Stimulated activated naive CD8-positive, alpha-beta T cell treated with anti-CD3 and anti-CD28 coated beads, Interleukin-15, amount 100 ng/mL, for 72 hours (primary cell): ENCODE measurements at regions not wholly inside any gene's neighbourhood (a gene's known extent, or its start where the extent isn't known, plus 50 kb on each side); places are given as distances from the start of the nearest gene placed in this dataset.

Experiments used
- ATAC-seq: fragments of 150-1000 bp; cut with Tn5 transposase; 2 replicates; pipeline ENCODE4 v1.10.0; 2021; ENCODE audit warnings: mild to moderate bottlenecking, moderate library complexity
- DNase-seq, 2 donors: peaks; one replicate each; pipeline ENCODE4 v3.0.0; 2021 to 2022
- H3K27ac Mint-ChIP-seq, 2 donors: one replicate each; pipeline ENCODE4 v1.8.0; 2022; ENCODE audit warnings: mild to moderate bottlenecking in 2 of 2, mixed read lengths in 2 of 2, moderate library complexity in 2 of 2
- H3K27me3 Mint-ChIP-seq: one replicate; pipeline ENCODE4 v1.8.0; 2022; ENCODE audit warnings: mixed read lengths
- H3K4me1 Mint-ChIP-seq: one replicate; pipeline ENCODE4 v1.8.0; 2022; ENCODE audit warnings: mild to moderate bottlenecking, mixed read lengths
- H3K4me3 Mint-ChIP-seq, 2 donors: one replicate each; pipeline ENCODE4 v1.8.0; 2022; ENCODE audit warnings: mild to moderate bottlenecking in 2 of 2, mixed read lengths in 2 of 2, moderate library complexity in 1 of 2
- H3K9me3 Mint-ChIP-seq, 2 donors: one replicate each; pipeline ENCODE4 v1.8.0; 2022; ENCODE audit warnings: mixed read lengths in 2 of 2

DNA sequence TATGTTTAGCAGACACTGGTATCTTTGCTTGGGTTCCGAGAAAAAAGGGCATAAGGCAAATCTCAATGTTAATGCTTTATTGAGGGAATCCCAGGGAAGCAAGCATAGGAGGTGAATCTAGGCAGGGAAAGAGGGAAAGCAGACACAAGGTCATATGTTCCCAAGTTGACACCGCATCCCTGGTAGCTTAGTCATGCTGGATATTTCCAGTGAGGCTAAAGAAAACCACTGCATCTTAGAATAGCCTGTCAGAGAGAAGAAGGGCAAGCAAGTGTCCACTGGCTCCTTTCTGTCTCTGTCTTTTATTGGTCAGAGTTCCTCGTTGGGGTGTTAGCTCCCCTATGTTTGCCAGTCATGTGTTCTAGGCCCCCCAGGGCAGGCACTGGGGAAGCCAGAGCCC is 104.7 kb downstream of the NKX6-1 start:
- ATAC-seq (no peak), DNase-seq (no peak)
- H3K27ac Mint-ChIP-seq = no peak overlapping the region
- H3K4me3 Mint-ChIP-seq = no peak overlapping the region
- no peaks in the 10 kb centered on the region for H3K9me3 Mint-ChIP-seq
- no peaks in the 10 kb centered on the region for H3K4me1 Mint-ChIP-seq
- H3K27me3 Mint-ChIP-seq = no peaks in the 10 kb centered on the region

DNA sequence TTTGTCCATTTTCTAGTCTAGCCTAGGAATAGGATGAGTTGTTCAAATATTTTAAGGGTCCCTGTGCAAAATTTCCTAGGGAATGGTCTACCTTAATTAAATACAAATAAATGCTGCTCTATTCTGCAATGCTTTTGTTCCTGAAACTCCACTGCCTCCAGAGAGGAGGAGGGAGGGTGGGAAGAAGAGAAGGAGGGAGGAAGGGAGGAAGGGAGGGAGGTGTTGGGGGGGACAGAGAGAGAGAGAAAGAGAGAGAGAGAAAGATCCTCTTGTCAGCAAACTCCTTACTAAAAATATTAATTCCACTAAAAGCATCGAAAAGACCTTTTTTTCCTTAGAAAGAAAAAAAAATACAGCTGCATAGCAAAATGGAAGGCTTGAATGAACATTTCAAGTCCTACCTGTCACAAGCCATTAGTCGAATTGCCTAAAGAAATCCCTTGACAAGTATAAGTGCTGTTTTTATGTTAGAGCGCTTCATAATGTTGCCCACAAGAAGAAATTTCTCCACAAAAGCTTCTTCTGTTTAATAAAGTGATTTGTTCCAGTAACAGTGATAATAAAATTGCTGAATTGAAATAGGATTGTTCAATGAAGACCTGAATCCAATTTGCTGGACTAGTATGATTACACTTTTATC is 106.0 kb downstream of the NKX6-1 start:
- no peaks in the 10 kb centered on the region for H3K4me1 Mint-ChIP-seq
- ATAC-seq = no peak
- no peak overlapping the region for H3K4me3 Mint-ChIP-seq

DNA sequence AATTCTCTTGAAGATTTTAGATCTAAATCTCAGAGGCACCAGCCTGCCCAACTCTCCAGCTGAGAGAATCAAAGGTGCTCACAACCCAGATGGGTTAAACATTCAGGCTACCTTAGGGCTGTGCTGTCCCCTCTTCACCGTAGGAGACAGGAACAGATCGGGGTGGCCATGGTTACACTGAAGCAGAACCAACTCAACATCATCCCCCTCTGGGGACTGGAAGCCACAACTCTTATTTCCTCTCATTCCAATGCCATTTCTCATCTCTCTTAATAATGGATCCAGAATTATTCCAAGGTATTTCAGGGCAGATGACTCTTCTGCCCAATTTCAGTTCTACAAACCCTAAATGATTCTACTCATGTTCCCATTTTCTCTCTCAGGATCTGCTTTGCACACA is 109.7 kb downstream of the NKX6-1 start:
- no peak overlapping the region for H3K27ac Mint-ChIP-seq
- no peaks in the 10 kb centered on the region for H3K4me1 Mint-ChIP-seq
- H3K27me3 Mint-ChIP-seq = peaks cover 12% of the 10 kb centered on the region
- H3K9me3 Mint-ChIP-seq = no peaks in the 10 kb centered on the region
- no peak overlapping the region for H3K4me3 Mint-ChIP-seq
- ATAC-seq = no peak
- DNase-seq = no peak

More for the DNA sequence above, 106.0 kb downstream of the NKX6-1 start:
- Mint-ChIP-seq H3K27me3 (no peaks in the 10 kb centered on the region), H3K27ac (no peak overlapping the region), H3K9me3 (no peaks in the 10 kb centered on the region)
- DNase-seq = no peak

DNA sequence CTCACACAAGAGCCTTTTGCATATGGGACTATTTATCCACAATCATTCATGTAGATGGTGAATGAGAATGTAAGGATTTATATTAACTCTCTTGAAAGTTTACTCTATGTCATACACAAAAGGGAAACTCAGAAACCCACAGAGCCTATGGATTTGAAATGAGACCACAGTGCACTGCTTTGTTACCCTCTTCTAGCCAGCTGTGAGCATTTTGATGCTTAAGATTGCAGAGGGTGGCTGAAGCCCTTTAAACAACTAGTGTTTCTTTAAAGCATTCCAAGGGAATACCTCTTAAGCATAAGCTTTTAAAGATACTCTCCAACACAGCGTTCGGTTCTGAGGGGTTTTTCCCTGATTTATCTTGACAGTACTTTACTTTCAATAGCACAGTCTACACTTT is 113.9 kb downstream of the NKX6-1 start:
- peaks cover 0 to 3% of the 10 kb centered on the region in 2 donors for H3K9me3 Mint-ChIP-seq
- no peak for DNase-seq
- H3K27ac Mint-ChIP-seq = no peak overlapping the region
- peaks cover 15% of the 10 kb centered on the region for H3K27me3 Mint-ChIP-seq
- no peak for ATAC-seq
- H3K4me1 Mint-ChIP-seq = no peaks in the 10 kb centered on the region
- H3K4me3 Mint-ChIP-seq = no peak overlapping the region

DNA sequence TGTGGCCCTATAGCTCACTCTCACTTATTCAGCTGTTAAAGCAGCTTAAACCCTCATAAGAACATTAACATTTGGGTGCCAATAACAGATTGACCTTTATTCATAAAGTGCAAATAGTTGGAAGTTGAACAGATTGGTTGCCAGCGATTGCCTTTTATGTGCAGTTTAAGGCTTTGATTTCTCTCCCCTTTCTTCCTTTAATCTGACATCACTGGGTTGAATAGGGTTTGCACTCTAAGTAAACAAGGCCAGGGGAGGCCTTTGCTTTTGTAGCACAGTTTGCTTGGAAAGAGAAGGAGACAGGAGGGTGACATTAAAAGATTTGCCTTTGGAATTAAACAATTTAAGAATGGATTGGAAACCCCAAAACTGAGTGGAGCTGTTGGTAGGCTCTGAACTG is 114.3 kb downstream of the NKX6-1 start:
- H3K9me3 Mint-ChIP-seq = peaks cover 0 to 5% of the 10 kb centered on the region in 2 donors
- H3K4me1 Mint-ChIP-seq = no peaks in the 10 kb centered on the region
- ATAC-seq (no peak), DNase-seq (no peak)
- peaks cover 19% of the 10 kb centered on the region for H3K27me3 Mint-ChIP-seq
- no peak overlapping the region for H3K27ac Mint-ChIP-seq
- H3K4me3 Mint-ChIP-seq = no peak overlapping the region

DNA sequence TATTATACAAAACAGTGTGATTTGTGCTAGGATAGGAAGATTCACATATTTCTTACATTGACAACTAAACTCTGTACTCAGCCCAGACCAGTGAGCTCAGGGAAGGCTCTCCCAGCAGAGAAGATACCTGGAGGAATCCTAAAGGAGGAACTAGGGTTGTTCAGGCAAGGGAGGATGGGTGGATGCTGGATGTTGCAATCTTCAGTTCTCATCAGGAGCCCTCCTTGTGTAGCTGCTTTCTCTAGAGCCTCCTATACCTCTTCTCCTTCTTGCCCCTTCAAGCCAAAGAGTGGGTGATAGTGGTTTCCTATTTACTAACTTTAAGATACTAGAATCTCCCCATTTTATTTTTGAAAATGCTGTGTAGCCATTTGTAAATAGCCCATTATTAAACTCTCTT is 117.3 kb downstream of the NKX6-1 start:
- H3K9me3 Mint-ChIP-seq = peaks cover 0 to 5% of the 10 kb centered on the region in 2 donors
- H3K27ac Mint-ChIP-seq = no peak overlapping the region
- H3K27me3 Mint-ChIP-seq = peaks cover 25% of the 10 kb centered on the region
- no peak overlapping the region for H3K4me3 Mint-ChIP-seq
- DNase-seq = no peak
- ATAC-seq = no peak
- no peaks in the 10 kb centered on the region for H3K4me1 Mint-ChIP-seq

DNA sequence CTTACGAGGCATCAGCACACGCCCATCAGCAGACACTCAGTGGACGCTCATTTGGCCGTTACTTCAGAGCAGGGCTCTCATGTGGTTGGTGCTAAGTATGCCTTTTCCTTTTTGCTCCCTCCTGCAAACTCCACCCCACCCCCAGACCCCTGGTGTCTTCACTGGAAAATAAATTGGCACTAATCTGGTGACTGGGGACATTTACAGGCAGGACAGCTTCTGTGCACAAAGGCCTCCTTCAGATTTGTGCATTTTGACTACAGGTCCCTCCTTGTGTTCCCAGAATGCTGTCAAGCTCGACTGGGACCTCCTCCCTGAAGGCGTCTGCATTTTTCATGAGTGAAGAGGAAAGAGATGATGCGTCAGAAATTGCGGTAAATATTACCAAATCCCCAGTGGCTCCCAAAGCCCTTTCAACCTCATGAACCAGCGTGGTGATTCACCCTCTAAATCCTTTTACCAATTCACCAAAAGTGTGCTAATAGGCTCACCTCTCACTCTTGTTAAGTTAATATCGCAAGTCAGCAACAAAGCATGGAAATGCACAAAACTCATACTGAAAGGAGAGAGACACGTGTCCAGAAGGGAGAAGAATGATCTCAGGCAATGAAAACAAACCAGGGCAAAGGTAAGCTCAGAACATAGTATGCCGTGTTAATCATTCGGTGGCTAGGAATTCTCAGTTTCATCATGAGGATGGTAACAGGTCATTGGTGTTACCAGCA is 119.0 kb downstream of the NKX6-1 start:
- Mint-ChIP-seq H3K27ac (no peak overlapping the region), H3K4me3 (no peak overlapping the region), H3K27me3 (peaks cover 18% of the 10 kb centered on the region), H3K4me1 (no peaks in the 10 kb centered on the region), H3K9me3 (peaks cover 0 to 5% of the 10 kb centered on the region in 2 donors)
- DNase-seq (no peak), ATAC-seq (no peak)

DNA sequence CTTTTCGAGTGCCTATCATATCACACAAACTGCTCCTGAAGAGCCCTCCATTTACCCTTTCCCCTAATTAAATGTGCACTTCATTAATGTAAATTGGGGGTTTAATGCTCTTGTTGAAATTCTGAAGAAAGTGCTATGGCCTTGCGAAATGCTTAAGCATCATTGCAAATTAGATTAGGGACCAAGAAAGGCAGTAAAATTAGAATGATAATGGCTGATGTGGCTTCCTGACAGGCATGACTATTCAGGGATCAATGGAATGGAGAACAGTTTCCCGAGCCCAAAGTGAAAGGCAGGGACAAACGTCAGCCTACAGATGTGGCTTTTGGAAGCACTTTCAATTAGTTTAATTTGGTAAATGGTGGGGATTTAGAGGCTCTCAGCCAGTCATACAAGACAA is 120.1 kb downstream of the NKX6-1 start:
- peaks cover 18% of the 10 kb centered on the region for H3K27me3 Mint-ChIP-seq
- H3K4me3 Mint-ChIP-seq = no peak overlapping the region
- no peak for ATAC-seq
- no peaks in the 10 kb centered on the region for H3K4me1 Mint-ChIP-seq
- DNase-seq = no peak
- peaks cover 0 to 5% of the 10 kb centered on the region in 2 donors for H3K9me3 Mint-ChIP-seq
- H3K27ac Mint-ChIP-seq = no peak overlapping the region

DNA sequence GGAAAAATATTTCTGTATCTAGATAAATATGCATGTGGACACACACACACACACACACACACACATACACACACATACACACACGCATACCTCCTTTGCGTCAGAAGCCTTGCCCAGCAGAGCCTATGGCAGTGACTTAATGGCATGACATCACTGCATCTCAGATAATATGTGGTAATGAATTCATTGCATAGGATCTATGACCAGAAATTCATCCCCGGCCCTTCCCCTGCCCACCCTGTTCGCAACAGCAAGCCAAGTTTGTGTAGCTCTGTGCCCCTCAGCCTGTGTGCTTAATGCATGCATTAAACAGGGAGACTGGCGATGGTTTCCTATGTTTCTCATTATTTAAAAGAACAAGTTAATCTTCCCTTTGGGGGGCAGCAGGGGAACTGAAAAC is 120.7 kb downstream of the NKX6-1 start:
- DNase-seq = no peak
- Mint-ChIP-seq H3K4me1 (no peaks in the 10 kb centered on the region), H3K27me3 (peaks cover 18% of the 10 kb centered on the region), H3K9me3 (peaks cover 0 to 5% of the 10 kb centered on the region in 2 donors), H3K27ac (no peak overlapping the region), H3K4me3 (no peak overlapping the region)
- ATAC-seq = no peak

DNA sequence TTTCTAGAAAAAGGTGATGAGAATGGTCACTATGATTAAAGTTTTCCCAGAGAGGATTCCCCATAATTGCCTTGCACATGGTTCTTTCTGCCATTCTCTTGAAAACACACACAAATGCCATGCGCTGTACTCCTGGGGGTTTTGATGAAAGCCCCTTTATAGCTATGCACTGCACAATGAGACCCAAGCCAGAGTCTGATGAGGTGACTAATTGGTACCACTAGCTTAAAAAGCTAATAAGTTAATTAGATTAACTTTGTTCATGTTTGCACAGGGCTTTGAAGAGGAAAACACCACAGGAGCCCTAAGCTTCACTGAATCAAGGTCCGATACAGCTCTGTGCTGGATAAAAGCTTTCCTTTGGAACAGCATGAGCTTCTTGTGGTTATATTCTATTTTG is 132.2 kb downstream of the NKX6-1 start:
- Mint-ChIP-seq H3K4me3 (no peak overlapping the region), H3K27me3 (no peaks in the 10 kb centered on the region), H3K4me1 (no peaks in the 10 kb centered on the region), H3K27ac (no peak overlapping the region), H3K9me3 (peaks cover 0 to 3% of the 10 kb centered on the region in 2 donors)
- ATAC-seq (no peak), DNase-seq (no peak)

DNA sequence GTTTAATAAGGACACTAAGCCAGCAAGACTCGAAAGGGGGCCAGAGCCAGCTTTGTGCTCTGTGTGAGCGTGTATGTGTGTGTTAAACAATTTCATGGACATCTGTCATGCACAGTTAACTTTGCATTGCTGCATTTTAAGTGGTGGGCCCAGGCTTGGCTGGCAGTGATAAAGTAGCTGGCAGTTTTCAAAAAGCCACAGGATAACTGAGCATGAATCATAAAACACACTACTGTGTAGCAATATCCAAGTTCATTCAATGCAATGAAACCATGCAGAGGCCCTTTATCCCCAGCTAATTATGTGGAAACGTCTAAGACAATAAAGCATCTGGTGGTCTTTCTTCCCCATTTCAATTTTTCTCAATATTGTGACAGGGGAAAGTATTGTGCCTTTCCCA is 132.9 kb downstream of the NKX6-1 start:
- H3K4me3 Mint-ChIP-seq = no peak overlapping the region
- H3K4me1 Mint-ChIP-seq = no peaks in the 10 kb centered on the region
- DNase-seq = no peak
- H3K27ac Mint-ChIP-seq = no peak overlapping the region
- H3K27me3 Mint-ChIP-seq = no peaks in the 10 kb centered on the region
- ATAC-seq = no peak
- peaks cover 0 to 11% of the 10 kb centered on the region in 2 donors for H3K9me3 Mint-ChIP-seq

DNA sequence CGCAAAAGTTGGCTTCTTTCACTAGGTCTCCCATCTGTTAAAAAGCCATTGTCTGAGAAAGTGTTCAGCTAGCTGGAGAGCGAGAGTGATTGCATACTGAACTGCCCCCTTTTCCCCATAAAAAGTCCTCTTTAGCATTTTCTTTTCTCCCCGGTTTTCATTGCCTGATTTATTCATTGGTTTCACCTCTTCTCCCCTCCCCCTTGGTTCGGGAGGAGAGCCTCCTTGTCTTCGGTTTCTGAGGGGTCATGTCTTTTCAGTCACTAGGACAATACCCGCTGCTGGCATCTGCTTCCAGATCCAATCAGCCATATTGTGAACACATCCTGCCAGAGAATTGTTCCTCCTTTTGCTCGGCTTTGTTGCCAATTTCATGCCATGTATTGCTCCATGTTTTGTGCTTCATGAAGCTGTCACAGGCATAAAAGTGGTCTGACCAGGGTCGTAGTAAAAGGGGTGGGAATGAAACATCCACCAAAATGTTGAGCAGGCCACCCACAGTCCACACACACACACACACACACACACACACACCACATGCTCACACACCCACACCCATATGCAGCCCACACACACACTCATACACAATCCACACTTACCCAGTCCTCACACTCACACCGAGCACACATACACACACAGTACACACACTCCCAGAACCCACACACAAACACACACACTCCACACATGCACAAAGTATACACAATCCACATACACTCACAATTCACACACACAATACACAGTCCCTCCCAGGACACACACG is 136.0 kb downstream of the NKX6-1 start:
- ATAC-seq = no peak
- no peaks in the 10 kb centered on the region for H3K27me3 Mint-ChIP-seq
- no peak for DNase-seq
- no peak overlapping the region for H3K27ac Mint-ChIP-seq
- H3K4me1 Mint-ChIP-seq = no peaks in the 10 kb centered on the region
- H3K9me3 Mint-ChIP-seq = peaks cover 0 to 13% of the 10 kb centered on the region in 2 donors
- H3K4me3 Mint-ChIP-seq = no peak overlapping the region

DNA sequence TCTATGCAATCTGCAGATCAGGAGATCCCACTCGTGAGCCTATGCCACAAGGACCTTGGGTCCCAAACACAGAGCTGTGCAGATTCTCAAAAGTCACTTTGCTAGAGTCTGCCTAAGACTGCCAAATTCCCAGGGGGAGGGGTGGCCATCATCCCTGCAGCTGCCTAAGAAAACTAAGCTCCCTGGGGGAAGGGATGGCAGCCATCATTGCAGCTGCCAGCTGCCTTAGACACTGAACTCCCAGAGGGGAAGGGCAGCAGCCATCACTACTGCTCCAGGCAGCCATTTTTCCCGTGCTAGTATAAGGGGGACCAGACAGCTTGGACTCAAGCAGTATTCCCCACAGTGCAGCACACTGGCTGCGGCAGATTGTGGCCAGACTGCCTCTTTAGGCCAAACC is 156.9 kb downstream of the NKX6-1 start:
- Mint-ChIP-seq H3K27me3 (no peaks in the 10 kb centered on the region), H3K27ac (no peak overlapping the region), H3K4me3 (no peak overlapping the region), H3K4me1 (no peaks in the 10 kb centered on the region), H3K9me3 (peaks cover 16 to 48% of the 10 kb centered on the region in 2 donors)
- DNase-seq = no peak
- no peak for ATAC-seq

DNA sequence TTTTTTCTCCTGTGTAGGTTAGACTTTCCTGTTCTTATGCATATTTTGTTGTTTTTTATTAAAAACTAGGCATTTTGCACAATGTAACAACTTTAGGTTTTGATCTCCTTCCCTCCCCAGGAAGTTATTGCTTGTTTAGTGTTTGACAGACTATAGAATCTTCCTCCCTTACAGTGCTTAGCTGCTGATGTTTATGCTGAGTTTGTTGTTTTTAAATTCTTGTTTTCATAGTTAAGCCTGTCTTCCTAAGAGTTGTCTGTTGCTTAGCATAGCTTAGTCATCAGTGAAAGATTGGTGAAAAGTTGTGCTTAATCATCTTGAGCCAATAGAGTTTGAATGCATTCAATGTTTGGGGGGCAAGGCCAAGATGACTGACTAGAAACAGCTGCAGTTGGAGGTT is 157.5 kb downstream of the NKX6-1 start:
- no peak for DNase-seq
- Mint-ChIP-seq H3K4me3 (no peak overlapping the region), H3K4me1 (no peaks in the 10 kb centered on the region), H3K27me3 (no peaks in the 10 kb centered on the region), H3K27ac (no peak overlapping the region), H3K9me3 (peaks cover 16 to 48% of the 10 kb centered on the region in 2 donors)
- no peak for ATAC-seq

DNA sequence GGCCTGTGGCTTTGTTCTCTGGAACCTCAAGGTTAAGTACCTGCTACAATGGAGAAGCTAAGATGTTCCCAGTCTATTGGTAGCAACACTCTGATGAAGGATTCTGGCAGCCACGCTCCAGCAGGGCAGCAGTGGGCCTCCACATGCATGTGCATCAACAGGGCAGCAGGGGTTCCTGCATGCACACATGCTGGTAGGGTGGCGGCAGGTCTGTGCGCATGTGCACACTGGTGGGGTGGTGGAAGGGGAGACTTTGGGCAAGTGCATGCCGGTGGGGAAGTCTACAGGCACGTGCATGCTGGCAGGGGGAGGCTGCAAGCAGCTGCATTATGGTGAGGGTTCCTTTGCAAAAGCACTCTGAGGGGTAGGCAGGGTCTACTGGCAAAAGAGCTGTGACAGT is 160.7 kb downstream of the NKX6-1 start:
- H3K27me3 Mint-ChIP-seq = no peaks in the 10 kb centered on the region
- no peaks in the 10 kb centered on the region for H3K4me1 Mint-ChIP-seq
- H3K27ac Mint-ChIP-seq = no peak overlapping the region
- peaks cover 8 to 24% of the 10 kb centered on the region in 2 donors for H3K9me3 Mint-ChIP-seq
- H3K4me3 Mint-ChIP-seq = no peak overlapping the region
- DNase-seq (no peak), ATAC-seq (no peak)
